ENCODE measurements at regions not wholly inside any gene's neighbourhood (a gene's known extent, or its start where the extent isn't known, plus 50 kb on each side); places are given as distances from the start of the nearest gene placed in this dataset.

DNA sequence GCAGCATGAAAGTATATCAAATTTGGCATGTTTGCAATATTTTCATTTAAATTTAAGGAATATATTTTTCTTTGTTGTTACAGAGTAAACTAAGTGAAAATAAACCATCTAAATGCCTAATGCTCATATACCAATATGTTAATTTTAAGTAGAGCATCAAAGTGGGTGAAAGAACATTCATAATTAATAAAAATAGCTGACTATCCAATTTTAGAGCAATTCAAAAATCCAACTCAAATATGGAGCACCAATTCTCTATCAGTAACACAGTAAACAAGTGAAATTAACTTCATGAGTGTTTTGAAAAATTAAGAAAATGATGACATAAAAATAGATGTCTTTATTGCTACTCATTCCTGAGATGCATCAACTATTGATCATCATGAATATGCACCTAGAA lies 893.0 kb downstream of the DSC3 start (continued):
- TF ChIP-seq, protein P1, sequence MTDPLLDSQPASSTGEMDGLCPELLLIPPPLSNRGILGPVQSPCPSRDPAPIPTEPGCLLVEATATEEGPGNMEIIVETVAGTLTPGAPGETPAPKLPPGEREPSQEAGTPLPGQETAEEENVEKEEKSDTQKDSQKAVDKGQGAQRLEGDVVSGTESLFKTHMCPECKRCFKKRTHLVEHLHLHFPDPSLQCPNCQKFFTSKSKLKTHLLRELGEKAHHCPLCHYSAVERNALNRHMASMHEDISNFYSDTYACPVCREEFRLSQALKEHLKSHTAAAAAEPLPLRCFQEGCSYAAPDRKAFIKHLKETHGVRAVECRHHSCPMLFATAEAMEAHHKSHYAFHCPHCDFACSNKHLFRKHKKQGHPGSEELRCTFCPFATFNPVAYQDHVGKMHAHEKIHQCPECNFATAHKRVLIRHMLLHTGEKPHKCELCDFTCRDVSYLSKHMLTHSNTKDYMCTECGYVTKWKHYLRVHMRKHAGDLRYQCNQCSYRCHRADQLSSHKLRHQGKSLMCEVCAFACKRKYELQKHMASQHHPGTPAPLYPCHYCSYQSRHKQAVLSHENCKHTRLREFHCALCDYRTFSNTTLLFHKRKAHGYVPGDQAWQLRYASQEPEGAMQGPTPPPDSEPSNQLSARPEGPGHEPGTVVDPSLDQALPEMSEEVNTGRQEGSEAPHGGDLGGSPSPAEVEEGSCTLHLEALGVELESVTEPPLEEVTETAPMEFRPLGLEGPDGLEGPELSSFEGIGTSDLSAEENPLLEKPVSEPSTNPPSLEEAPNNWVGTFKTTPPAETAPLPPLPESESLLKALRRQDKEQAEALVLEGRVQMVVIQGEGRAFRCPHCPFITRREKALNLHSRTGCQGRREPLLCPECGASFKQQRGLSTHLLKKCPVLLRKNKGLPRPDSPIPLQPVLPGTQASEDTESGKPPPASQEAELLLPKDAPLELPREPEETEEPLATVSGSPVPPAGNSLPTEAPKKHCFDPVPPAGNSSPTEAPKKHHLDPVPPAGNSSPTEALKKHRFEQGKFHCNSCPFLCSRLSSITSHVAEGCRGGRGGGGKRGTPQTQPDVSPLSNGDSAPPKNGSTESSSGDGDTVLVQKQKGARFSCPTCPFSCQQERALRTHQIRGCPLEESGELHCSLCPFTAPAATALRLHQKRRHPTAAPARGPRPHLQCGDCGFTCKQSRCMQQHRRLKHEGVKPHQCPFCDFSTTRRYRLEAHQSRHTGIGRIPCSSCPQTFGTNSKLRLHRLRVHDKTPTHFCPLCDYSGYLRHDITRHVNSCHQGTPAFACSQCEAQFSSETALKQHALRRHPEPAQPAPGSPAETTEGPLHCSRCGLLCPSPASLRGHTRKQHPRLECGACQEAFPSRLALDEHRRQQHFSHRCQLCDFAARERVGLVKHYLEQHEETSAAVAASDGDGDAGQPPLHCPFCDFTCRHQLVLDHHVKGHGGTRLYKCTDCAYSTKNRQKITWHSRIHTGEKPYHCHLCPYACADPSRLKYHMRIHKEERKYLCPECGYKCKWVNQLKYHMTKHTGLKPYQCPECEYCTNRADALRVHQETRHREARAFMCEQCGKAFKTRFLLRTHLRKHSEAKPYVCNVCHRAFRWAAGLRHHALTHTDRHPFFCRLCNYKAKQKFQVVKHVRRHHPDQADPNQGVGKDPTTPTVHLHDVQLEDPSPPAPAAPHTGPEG (CRISPR knock-in tag; IDR thresholded peaks at IDR 0.05), result no peak
- TF ChIP-seq, protein P2, sequence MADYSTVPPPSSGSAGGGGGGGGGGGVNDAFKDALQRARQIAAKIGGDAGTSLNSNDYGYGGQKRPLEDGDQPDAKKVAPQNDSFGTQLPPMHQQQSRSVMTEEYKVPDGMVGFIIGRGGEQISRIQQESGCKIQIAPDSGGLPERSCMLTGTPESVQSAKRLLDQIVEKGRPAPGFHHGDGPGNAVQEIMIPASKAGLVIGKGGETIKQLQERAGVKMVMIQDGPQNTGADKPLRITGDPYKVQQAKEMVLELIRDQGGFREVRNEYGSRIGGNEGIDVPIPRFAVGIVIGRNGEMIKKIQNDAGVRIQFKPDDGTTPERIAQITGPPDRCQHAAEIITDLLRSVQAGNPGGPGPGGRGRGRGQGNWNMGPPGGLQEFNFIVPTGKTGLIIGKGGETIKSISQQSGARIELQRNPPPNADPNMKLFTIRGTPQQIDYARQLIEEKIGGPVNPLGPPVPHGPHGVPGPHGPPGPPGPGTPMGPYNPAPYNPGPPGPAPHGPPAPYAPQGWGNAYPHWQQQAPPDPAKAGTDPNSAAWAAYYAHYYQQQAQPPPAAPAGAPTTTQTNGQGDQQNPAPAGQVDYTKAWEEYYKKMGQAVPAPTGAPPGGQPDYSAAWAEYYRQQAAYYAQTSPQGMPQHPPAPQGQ (CRISPR knock-in tag; IDR thresholded peaks at IDR 0.05; ENCODE audit: borderline replicate concordance), result no peak
- no peak for TF ChIP-seq DR1 (CRISPR knock-in tag; IDR thresholded peaks at IDR 0.05)
- no peak for TF ChIP-seq ZNF274 (CRISPR knock-in tag; IDR thresholded peaks at IDR 0.05)

GRCh38 chr18:30142870-30143269 lies 899.7 kb downstream of the DSC3 start:
- ChIA-PET POLR2A (no interaction called here), CTCF (ENCODE audit: low intra/inter-chr PET ratio, low total read pairs) (no interaction called here)
- Histone ChIP-seq H3K27me3 (ENCODE audit: control insufficient read depth in 1 of 2, insufficient read depth in 2 of 2, low read length in 2 of 2) (no peaks in the 10 kb centered on the region), H3K27ac (ENCODE audit: extremely low read length, insufficient read depth, low read length) (no peak overlapping the region), H3K36me3 (replicated peaks in 1 of 2; ENCODE audit: control insufficient read depth in 1 of 2, insufficient read depth in 2 of 2, low read length in 2 of 2) (no peaks in the 10 kb centered on the region), H3K9ac (ENCODE audit: insufficient read depth, low read depth, low read length) (no peak overlapping the region), H3K4me2 (ENCODE audit: low read depth, low read length) (peak overlapping the region; percentile 30; the same call in 1 of the 2 replicates), H3K9me3 (ENCODE audit: low read length) (no peaks in the 10 kb centered on the region), H3K4me1 (ENCODE audit: insufficient read depth, low read length) (no peaks in the 10 kb centered on the region), H4K20me1 (ENCODE audit: insufficient read depth, low read length) (no peaks in the 10 kb centered on the region), H3K79me2 (ENCODE audit: insufficient read depth, low read length) (no peaks in the 10 kb centered on the region), H3K4me3 (replicated peaks in 1 of 3; ENCODE audit: insufficient read depth in 1 of 3, low read depth in 2 of 3, low read length in 3 of 3) (peak overlapping the region in 1 of 3 experiments; percentile 13; a peak in 3 of 6 replicates), H2AFZ (ENCODE audit: low read length) (peak overlapping the region; percentile 74)
- intact Hi-C loops (cut with micrococcal nuclease; ENCODE audit: unreplicated experiment) (no loop called here), in situ Hi-C loops (cut with HindIII; ENCODE audit: extremely low pct_ligation_motif_present, low pct_unique_long_range_greater_than_20kb) (no loop called here)
- no peak for TF ChIP-seq PITX1 (CRISPR knock-in tag; IDR thresholded peaks at IDR 0.05)
- peak; percentile 98; the same call in 1 of the 2 replicates for TF ChIP-seq ZNF20 (CRISPR knock-in tag; IDR thresholded peaks at IDR 0.05)
- WGBS (ENCODE audit: low lambda C conversion rate), result 6% methylated on average over 5 of the region's 5 CpGs
- peak; percentile 56; the same call in 2 of the 3 replicates for ATAC-seq
- DNase-seq (ENCODE audit: low spot score), result no peak
- FAIRE-seq, result no peak
- BruUV-seq (replicated peaks), result no TSS peak
